ENCODE measurements at regions not wholly inside any gene's neighbourhood (a gene's known extent, or its start where the extent isn't known, plus 50 kb on each side); places are given as distances from the start of the nearest gene placed in this dataset.
A peak's percentile ranks its signal among the peaks of the same experiment; 100 is the strongest.

DNA sequence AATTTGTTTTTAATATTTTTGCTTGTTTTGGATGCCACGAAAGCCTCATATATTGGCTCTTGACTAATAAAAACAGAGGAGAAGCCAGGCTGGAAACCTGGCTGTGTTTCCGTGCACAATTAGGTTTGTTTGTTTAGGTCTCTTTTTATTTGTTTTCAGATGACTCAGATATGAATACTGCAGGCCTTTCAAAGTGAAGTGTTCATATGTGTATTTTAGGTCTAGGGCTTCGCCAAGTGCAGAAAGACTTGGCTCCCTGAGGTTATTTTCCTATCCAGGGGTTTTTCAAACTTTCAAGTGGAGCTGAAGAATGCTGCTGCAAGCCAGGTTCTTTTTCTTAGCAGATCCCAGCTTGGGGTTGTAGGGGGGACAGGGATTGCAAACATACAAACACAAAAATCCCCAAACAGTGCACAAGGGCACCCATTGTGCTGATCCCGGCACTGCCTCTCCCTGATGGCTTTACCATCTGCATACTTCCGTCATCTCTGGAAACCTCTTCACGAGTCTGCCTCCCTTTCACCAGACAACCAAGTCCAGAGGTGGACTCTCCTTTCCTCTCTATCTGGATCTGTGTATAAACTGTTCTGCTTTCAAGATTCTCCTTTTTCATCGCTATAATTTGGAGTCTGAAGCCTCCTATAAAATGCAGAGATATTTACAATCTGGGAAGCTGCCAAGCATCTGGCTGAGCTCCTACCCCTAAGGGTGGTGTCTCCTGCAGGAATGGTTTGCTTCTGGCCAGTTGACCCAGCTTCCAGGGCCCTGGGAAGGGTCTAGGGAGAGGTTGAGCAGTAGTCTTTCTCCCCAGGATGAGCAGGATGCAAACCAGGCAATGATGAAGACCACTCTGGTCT, 108.6 kb downstream of the SMIM20 start:
- H3K9ac ChIP-seq = no peak overlapping the region
- H3K27ac ChIP-seq = no peak overlapping the region
- no peak overlapping the region for H3K4me3 ChIP-seq

DNA sequence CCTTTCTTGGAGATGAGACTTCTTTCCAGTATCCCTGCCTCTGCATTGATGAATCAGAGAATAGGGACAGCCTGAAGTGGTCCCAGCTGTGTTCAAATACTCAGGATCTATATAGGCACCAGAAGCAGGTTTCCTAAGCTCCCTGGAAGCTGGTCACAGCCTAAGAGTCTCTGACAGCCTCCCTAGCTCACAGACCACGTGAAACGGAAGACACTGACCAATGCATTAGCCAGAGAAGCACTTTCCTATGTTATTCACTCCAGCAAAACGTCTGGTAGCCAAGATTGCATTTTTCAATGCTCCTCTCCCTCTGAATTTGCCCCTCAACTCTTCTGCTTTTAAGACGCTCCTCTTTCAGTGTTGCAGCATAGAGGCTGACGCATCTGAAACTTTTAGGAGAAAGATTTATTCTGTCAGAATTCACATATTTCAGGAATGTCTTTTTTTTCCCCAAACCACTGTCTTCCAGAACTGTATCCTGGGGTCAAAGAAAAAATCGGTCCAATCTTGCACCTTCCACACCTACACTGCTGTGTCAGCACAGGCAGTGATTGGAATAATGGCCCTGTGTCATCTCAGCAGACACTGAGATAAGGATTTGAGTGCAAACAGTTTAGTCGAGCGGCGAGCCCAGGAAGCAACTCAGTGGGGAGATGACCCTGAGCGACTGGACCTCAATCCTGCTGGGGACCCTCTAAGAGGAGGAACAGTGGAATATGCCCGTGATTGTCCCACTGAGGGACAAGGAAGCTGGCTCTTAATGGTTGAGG, 109.4 kb downstream of the SMIM20 start:
- Histone ChIP-seq H3K4me3 (no peak overlapping the region), H3K27me3 (no peaks in the 10 kb centered on the region), H3K4me1 (peaks cover 0 to 40% (median under 1%) of the 10 kb centered on the region in 10 experiments; a peak in 9 of 20 replicates), H3K9ac (no peak overlapping the region), H3K27ac (no peak overlapping the region), H3K4me2 (no peak overlapping the region), H3K9me3 (replicated peaks in 1 of 11) (peaks cover 1 to 10% (median 5%) of the 10 kb centered on the region in 11 experiments; a peak in 20 of 22 replicates), H3K36me3 (no peaks in the 10 kb centered on the region), H4K20me1 (no peaks in the 10 kb centered on the region)
- TF ChIP-seq Cebpa-rat (IDR thresholded peaks at IDR 0.05) = no peak

More for the DNA sequence above, 108.6 kb downstream of the SMIM20 start:
- H4K20me1 ChIP-seq = no peaks in the 10 kb centered on the region
- peaks cover 0 to 38% (median 0%) of the 10 kb centered on the region in 10 experiments; a peak in 6 of 20 replicates for H3K4me1 ChIP-seq
- no peaks in the 10 kb centered on the region for H3K27me3 ChIP-seq
- no peaks in the 10 kb centered on the region for H3K36me3 ChIP-seq
- no peak for TF ChIP-seq Cebpa-rat (IDR thresholded peaks at IDR 0.05)
- peak overlapping the region in 1 of 11 experiments; percentile 22; a peak in 2 of 22 replicates for H3K4me2 ChIP-seq
- H3K9me3 ChIP-seq (replicated peaks in 1 of 11) = peaks cover 10 to 18% (median 13%) of the 10 kb centered on the region in 11 experiments

DNA sequence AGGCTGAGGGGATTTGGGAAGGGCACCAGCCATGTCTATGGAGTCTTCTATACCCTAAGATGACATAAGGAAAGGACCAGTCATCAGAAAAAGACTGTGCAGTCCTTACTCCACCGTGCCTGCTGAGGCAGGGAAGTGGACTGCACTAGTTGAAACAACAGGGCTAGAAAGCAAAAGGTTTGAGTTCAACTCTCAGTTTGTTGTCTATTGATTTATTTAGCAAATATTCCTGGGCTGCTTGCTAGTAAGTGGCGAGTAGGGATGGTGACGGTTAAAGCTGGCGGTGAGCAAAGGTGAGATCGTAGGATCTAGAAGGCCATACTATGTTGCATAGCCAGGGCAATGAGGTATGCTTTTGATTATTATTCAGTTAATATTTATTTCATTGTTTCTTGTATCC, 110.1 kb downstream of the SMIM20 start:
- peaks cover 0 to 3% (median 0%) of the 10 kb centered on the region in 11 experiments; a peak in 2 of 22 replicates for H3K9me3 ChIP-seq (replicated peaks in 1 of 11)

DNA sequence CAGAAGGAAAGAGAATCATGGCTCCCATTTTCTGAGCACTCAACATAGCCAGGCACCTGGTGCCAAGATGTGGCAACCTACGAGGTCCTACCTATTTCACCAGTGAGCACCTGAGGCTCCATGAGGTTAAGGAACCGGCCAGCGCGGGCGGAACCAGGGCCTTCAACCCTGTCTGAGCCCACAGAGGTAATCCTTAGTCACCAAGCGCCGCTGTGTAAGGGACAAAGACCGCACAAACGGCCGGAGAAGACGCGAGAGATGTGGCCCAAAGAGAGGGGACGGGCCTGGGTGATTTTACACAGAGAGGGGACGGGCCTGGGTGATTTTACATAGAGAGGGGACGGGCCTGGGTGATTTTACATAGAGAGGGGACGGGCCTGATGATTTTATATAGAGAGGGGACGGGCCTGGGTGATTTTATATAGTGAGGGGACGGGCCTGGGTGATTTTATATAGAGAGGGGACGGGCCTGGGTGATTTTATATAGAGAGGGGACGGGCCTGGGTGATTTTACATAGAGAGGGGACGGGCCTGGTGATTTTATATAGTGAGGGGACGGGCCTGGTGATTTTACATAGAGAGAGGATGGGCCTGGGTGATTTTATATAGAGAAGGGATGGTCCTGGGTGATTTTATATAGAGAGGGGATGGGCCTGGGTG, 114.2 kb downstream of the SMIM20 start:
- Histone ChIP-seq H3K4me1 (peaks cover 21 to 50% (median 30%) of the 10 kb centered on the region in 10 experiments), H3K36me3 (no peaks in the 10 kb centered on the region), H3K9me3 (replicated peaks in 1 of 11) (no peaks in the 10 kb centered on the region), H3K4me3 (no peak overlapping the region; a peak in 1 of 20 replicates), H3K27ac (peak overlapping the region in 4 of 11 experiments; percentile 62 to 71 (median 68); a peak in 7 of 22 replicates), H3K9ac (peak overlapping the region; percentile 19 to 75 (median 58); a peak in 19 of 22 replicates), H3K4me2 (peak overlapping the region; percentile 65 to 89 (median 70); a peak in 20 of 22 replicates), H3K27me3 (no peaks in the 10 kb centered on the region), H4K20me1 (no peaks in the 10 kb centered on the region)
- no peak for TF ChIP-seq Cebpa-rat (IDR thresholded peaks at IDR 0.05)

More for the DNA sequence above, 110.1 kb downstream of the SMIM20 start:
- Histone ChIP-seq H3K27ac (no peak overlapping the region), H3K4me3 (no peak overlapping the region), H3K36me3 (no peaks in the 10 kb centered on the region), H4K20me1 (no peaks in the 10 kb centered on the region), H3K4me2 (no peak overlapping the region), H3K9ac (no peak overlapping the region), H3K27me3 (no peaks in the 10 kb centered on the region), H3K4me1 (peaks cover 3 to 46% (median 8%) of the 10 kb centered on the region in 10 experiments)
- no peak for TF ChIP-seq Cebpa-rat (IDR thresholded peaks at IDR 0.05)

DNA sequence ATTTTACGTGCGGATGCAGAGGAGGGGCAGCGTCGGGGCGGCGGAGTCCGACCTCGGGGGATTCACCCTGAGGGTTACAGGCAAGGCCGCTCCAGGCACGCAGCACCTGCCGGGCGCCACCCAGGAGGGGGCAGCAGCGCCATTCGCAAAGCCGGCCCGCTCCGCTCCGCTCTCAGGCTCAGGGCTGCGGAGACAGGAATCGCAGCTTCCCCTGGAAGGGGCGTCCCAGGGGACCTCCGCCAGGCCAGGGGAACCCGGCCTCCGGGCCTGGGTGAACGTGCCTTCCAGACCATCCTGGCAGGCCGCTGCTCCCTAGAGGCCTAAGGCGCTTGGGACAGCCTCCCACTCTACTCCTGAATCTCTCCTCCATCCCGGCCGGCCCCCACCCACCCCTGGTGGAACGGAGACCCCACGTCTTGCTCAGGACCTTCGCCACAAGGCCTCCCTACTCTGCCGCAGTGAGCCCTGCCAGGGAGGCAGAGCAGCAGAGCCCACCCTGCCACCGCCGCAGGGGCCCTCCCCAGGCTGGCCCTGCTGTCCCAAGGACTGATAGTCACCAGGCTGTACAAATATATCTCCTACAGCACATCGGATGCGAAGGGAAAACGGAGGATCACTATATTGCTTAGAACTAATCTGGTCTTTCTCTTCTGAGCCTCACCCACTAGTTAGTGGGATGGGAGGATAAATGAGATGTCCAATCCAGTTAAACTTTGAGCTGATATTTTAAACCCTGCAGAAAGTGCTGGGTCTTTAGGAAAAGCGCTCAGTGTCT, 115.0 kb downstream of the SMIM20 start:
- TF ChIP-seq Cebpa-rat (IDR thresholded peaks at IDR 0.05) = no peak
- Histone ChIP-seq H3K36me3 (no peaks in the 10 kb centered on the region), H3K4me3 (peak overlapping the region in 3 of 10 experiments; percentile 9 to 49 (median 31); a peak in 5 of 20 replicates), H3K27me3 (no peaks in the 10 kb centered on the region), H3K9me3 (replicated peaks in 1 of 11) (no peaks in the 10 kb centered on the region), H3K9ac (peak overlapping the region; percentile 19 to 75 (median 58); a peak in 19 of 22 replicates), H3K27ac (peak overlapping the region in 5 of 11 experiments; percentile 18 to 71 (median 66); a peak in 9 of 22 replicates), H3K4me1 (peaks cover 21 to 57% (median 35%) of the 10 kb centered on the region in 10 experiments), H4K20me1 (no peaks in the 10 kb centered on the region), H3K4me2 (peak overlapping the region; percentile 65 to 89 (median 70))

DNA sequence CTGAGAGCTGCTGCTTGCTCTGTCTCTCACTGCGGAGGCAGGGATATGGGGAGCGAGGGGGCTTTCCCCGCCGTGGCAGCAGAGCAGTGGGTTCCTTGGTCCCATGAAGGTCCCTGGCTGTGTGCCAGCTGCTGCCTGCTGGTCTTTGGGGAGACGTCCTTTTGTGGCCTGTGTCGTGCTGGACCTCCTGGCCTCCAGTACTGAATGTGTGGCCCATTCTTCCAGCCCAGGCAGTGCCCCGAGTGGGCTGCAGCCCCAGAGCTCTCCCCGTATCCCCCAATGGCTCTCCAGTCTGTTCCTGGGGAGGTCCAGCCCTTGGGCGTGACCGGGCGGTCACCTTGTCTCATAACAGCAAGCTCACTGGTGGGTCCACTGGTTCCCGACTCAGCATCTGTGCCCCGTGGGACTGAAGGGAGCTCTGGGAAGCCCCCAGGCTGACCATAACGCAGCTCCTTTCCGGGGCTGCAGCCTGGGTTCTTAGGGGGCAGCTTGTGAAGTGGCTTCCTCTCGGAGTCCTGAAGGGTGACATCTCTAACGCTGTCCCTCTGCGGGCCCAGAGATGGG, 115.6 kb downstream of the SMIM20 start:
- Histone ChIP-seq H3K4me1 (peaks cover 21 to 61% (median 35%) of the 10 kb centered on the region in 10 experiments), H3K4me2 (peak overlapping the region; percentile 65 to 89 (median 70)), H3K36me3 (no peaks in the 10 kb centered on the region), H3K27ac (peak overlapping the region in 5 of 11 experiments; percentile 18 to 71 (median 66); a peak in 7 of 22 replicates), H3K9me3 (replicated peaks in 1 of 11) (no peaks in the 10 kb centered on the region), H3K9ac (peak overlapping the region in 9 of 11 experiments; percentile 13 to 75 (median 66); a peak in 12 of 22 replicates), H4K20me1 (no peaks in the 10 kb centered on the region), H3K4me3 (no peak overlapping the region), H3K27me3 (no peaks in the 10 kb centered on the region)
- no peak for TF ChIP-seq Cebpa-rat (IDR thresholded peaks at IDR 0.05)

DNA sequence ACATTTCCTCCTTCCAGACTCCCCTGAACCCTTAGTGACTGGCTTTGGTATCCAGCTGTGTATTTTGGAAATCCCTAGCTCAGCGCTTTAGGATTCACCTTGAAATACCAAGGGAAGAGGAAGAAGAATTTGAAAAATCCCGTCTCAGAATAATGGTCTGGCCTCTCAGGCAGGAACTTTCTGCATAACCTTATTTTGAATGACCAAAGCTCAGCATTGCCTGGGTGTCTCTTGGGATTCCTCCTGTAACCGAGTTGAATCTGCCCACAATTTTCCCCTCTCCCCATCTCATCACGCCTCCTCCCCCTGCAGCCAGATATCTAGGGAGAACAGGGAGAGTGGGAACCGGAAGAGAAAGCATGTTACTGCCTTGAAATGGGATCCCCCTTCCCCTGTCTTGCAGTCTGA, 116.2 kb downstream of the SMIM20 start:
- Histone ChIP-seq H3K9ac (peak overlapping the region in 3 of 11 experiments; percentile 70 to 75 (median 71); a peak in 5 of 22 replicates), H4K20me1 (no peaks in the 10 kb centered on the region), H3K9me3 (replicated peaks in 1 of 11) (no peaks in the 10 kb centered on the region), H3K27ac (peak overlapping the region in 4 of 11 experiments; percentile 62 to 71 (median 68); a peak in 7 of 22 replicates), H3K27me3 (no peaks in the 10 kb centered on the region), H3K4me2 (peak overlapping the region; percentile 65 to 89 (median 70)), H3K36me3 (no peaks in the 10 kb centered on the region), H3K4me3 (no peak overlapping the region), H3K4me1 (peaks cover 21 to 63% (median 35%) of the 10 kb centered on the region in 10 experiments)
- TF ChIP-seq Cebpa-rat (IDR thresholded peaks at IDR 0.05) = no peak
